ENCODE measurements at regions not wholly inside any gene's neighbourhood (a gene's known extent, or its start where the extent isn't known, plus 50 kb on each side); places are given as distances from the start of the nearest gene placed in this dataset.

- no peak overlapping the region for H3K9ac ChIP-seq (ENCODE audit: low read length)
- no peaks in the 10 kb centered on the region for H3K36me3 ChIP-seq (replicated peaks in 1 of 2; ENCODE audit: control extremely low read depth in 1 of 2, control insufficient read depth in 1 of 2, extremely low read depth in 1 of 2, insufficient read depth in 2 of 2, low read length in 1 of 2)
- H2AFZ ChIP-seq (ENCODE audit: insufficient read depth, low read depth, low read length, poor library complexity, severe bottlenecking): no peak overlapping the region
- ChIA-PET CTCF (no interaction called here), POLR2A (no interaction called here)
- no peak for ATAC-seq (ENCODE audit: low read depth)
- no peak overlapping the region for H3K4me2 ChIP-seq (replicated peaks; ENCODE audit: low read depth, low read length, poor library complexity, severe bottlenecking)
- TF ChIP-seq EZH2 (IDR thresholded peaks at IDR 0.05; ENCODE audit: borderline replicate concordance, insufficient read depth, low read depth, low read length, poor library complexity, severe bottlenecking): no peak
- Mint-ChIP-seq H3K27ac (no peak overlapping the region), H3K4me3 (no peak overlapping the region), H3K9me3 (ENCODE audit: insufficient read depth) (no peaks in the 10 kb centered on the region), H3K27me3 (no peaks in the 10 kb centered on the region), H3K4me1 (no peaks in the 10 kb centered on the region)
- WGBS (ENCODE audit: insufficient coverage): 100% methylated on average over 4 of the region's 7 CpGs
- DNase-seq: no peak
- intact Hi-C loops (cut with micrococcal nuclease): no loop called here
- H3K4me1 ChIP-seq (ENCODE audit: control insufficient read depth in 2 of 2, insufficient read depth in 2 of 2, low read length in 2 of 2): no peaks in the 10 kb centered on the region
- H3K27ac ChIP-seq (ENCODE audit: low read length in 2 of 2): no peak overlapping the region
- no peaks in the 10 kb centered on the region for H3K9me3 ChIP-seq (ENCODE audit: control extremely low read depth in 1 of 3, control insufficient read depth in 2 of 3, insufficient read depth in 1 of 3, low read length in 2 of 3)
- no peaks in the 10 kb centered on the region for H3K27me3 ChIP-seq (replicated peaks in 1 of 4; ENCODE audit: control extremely low read depth in 1 of 4, control insufficient read depth in 3 of 4, insufficient read depth in 4 of 4, low read length in 3 of 4)
- H4K20me1 ChIP-seq (ENCODE audit: control insufficient read depth, insufficient read depth, low read length, poor library complexity, severe bottlenecking): no peaks in the 10 kb centered on the region
- no peak overlapping the region for H3K4me3 ChIP-seq (ENCODE audit: control extremely low read depth in 1 of 5, extremely low read depth in 1 of 5, insufficient read depth in 1 of 5, low read depth in 2 of 5, low read length in 4 of 5)
- H3K79me2 ChIP-seq (ENCODE audit: control insufficient read depth, insufficient read depth, low read length): no peaks in the 10 kb centered on the region
These were observed 204.8 kb upstream of the VCX start for GRCh38 chrX:7638078-7638710.

- Mint-ChIP-seq H3K4me3 (no peak overlapping the region), H3K27ac (no peak overlapping the region), H3K27me3 (no peaks in the 10 kb centered on the region), H3K4me1 (no peaks in the 10 kb centered on the region), H3K9me3 (ENCODE audit: insufficient read depth) (no peaks in the 10 kb centered on the region)
- H3K79me2 ChIP-seq (ENCODE audit: control insufficient read depth, insufficient read depth, low read length): no peaks in the 10 kb centered on the region
- intact Hi-C loops (cut with micrococcal nuclease): no loop called here
- H3K9me3 ChIP-seq (ENCODE audit: control extremely low read depth in 1 of 3, control insufficient read depth in 2 of 3, insufficient read depth in 1 of 3, low read length in 2 of 3): no peaks in the 10 kb centered on the region
- H2AFZ ChIP-seq (ENCODE audit: insufficient read depth, low read depth, low read length, poor library complexity, severe bottlenecking): no peak overlapping the region
- H3K27ac ChIP-seq (ENCODE audit: low read length in 2 of 2): no peak overlapping the region
- H3K27me3 ChIP-seq (replicated peaks in 1 of 4; ENCODE audit: control extremely low read depth in 1 of 4, control insufficient read depth in 3 of 4, insufficient read depth in 4 of 4, low read length in 3 of 4): no peaks in the 10 kb centered on the region
- ATAC-seq (ENCODE audit: low read depth) (no peak), DNase-seq (no peak)
- CTCF ChIA-PET: no interaction called here
- H3K36me3 ChIP-seq (replicated peaks in 1 of 2; ENCODE audit: control extremely low read depth in 1 of 2, control insufficient read depth in 1 of 2, extremely low read depth in 1 of 2, insufficient read depth in 2 of 2, low read length in 1 of 2): no peaks in the 10 kb centered on the region
- POLR2A ChIA-PET: no interaction called here
- no CpG with 5 or more reads among the region's 3 CpGs for WGBS (ENCODE audit: insufficient coverage)
- H4K20me1 ChIP-seq (ENCODE audit: control insufficient read depth, insufficient read depth, low read length, poor library complexity, severe bottlenecking): no peaks in the 10 kb centered on the region
- no peak overlapping the region for H3K4me2 ChIP-seq (replicated peaks; ENCODE audit: low read depth, low read length, poor library complexity, severe bottlenecking)
- H3K4me3 ChIP-seq (ENCODE audit: control extremely low read depth in 1 of 5, extremely low read depth in 1 of 5, insufficient read depth in 1 of 5, low read depth in 2 of 5, low read length in 4 of 5): no peak overlapping the region
- no peak for TF ChIP-seq CTCF (IDR thresholded peaks at IDR 0.05)
- TF ChIP-seq EZH2 (IDR thresholded peaks at IDR 0.05; ENCODE audit: borderline replicate concordance, insufficient read depth, low read depth, low read length, poor library complexity, severe bottlenecking): no peak
- no peaks in the 10 kb centered on the region for H3K4me1 ChIP-seq (ENCODE audit: control insufficient read depth in 2 of 2, insufficient read depth in 2 of 2, low read length in 2 of 2)
- H3K9ac ChIP-seq (ENCODE audit: low read length): no peak overlapping the region
These were observed 205.9 kb upstream of the VCX start for GRCh38 chrX:7637066-7637465.

Measured in B cell (primary cell).